ENCODE measurements at regions not wholly inside any gene's neighbourhood (a gene's known extent, or its start where the extent isn't known, plus 50 kb on each side); places are given as distances from the start of the nearest gene placed in this dataset.

DNA sequence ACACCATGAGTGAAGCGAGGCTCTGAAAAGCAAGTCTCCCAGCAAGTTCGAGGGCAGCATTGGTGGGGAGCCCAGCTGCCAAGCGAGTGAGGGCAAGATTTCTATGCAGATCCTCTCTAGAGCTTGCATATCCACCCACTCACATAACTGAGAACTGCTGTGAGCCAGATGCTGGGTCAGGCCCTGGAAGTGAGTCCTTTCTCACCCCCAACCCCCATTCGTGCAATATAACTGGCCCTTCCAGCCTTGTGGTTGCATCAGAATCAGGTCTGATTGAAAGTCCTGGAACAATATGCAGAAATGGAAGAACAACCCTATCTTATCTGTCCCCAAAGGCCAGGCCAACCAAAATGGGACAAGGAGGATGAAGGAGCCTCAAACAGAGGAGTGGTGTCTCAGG lies 146.6 kb downstream of the IRX5 start:
- DNase-seq (ENCODE audit: low read depth in 4 of 6, low spot score in 6 of 6), result no peak
- Histone ChIP-seq H3K4me3 (ENCODE audit: low read depth, low read length) (no peak overlapping the region), H3K9me3 (ENCODE audit: control insufficient read depth, insufficient read depth, low read length) (no peaks in the 10 kb centered on the region), H3K36me3 (ENCODE audit: control insufficient read depth, insufficient read depth, low read length) (no peaks in the 10 kb centered on the region), H3K27ac (ENCODE audit: low read depth, low read length) (no peak overlapping the region), H3K4me1 (ENCODE audit: control insufficient read depth, insufficient read depth, low read length) (peaks cover 2% of the 10 kb centered on the region), H3K27me3 (ENCODE audit: control insufficient read depth, insufficient read depth, low read length) (peaks cover 3% of the 10 kb centered on the region)
- WGBS (ENCODE audit: insufficient coverage), result 93% methylated on average over 3 of the region's 4 CpGs

DNA sequence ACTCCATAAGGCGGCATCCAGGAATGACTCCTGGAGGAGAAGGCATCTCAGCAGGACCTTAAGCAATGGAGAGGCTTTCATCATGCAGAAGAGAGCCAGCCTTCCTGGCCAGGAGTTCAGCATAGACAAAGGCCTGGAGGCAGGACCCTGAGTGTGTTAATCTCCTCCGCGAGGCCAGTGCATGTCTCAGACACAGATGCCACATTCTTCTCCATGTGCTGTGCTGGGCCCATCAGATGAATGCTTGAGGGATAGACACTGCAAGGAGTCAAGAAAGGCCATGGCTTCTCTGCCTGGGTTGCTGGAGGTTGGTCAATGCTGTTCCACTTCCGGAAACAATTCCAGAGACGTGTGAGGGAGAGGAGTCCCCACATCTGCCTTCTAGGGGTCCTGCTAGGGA lies 147.5 kb downstream of the IRX5 start:
- H3K36me3 ChIP-seq (ENCODE audit: control insufficient read depth, insufficient read depth, low read length), result no peaks in the 10 kb centered on the region
- peaks cover 6% of the 10 kb centered on the region for H3K4me1 ChIP-seq (ENCODE audit: control insufficient read depth, insufficient read depth, low read length)
- DNase-seq (ENCODE audit: low read depth in 4 of 6, low spot score in 6 of 6), result no peak
- H3K27me3 ChIP-seq (ENCODE audit: control insufficient read depth, insufficient read depth, low read length), result peaks cover 3% of the 10 kb centered on the region
- no peak overlapping the region for H3K4me3 ChIP-seq (ENCODE audit: low read depth, low read length)
- no peak overlapping the region for H3K27ac ChIP-seq (ENCODE audit: low read depth, low read length)
- WGBS (ENCODE audit: insufficient coverage), result 97% methylated on average over 5 of the region's 5 CpGs
- H3K9me3 ChIP-seq (ENCODE audit: control insufficient read depth, insufficient read depth, low read length), result no peaks in the 10 kb centered on the region

DNA sequence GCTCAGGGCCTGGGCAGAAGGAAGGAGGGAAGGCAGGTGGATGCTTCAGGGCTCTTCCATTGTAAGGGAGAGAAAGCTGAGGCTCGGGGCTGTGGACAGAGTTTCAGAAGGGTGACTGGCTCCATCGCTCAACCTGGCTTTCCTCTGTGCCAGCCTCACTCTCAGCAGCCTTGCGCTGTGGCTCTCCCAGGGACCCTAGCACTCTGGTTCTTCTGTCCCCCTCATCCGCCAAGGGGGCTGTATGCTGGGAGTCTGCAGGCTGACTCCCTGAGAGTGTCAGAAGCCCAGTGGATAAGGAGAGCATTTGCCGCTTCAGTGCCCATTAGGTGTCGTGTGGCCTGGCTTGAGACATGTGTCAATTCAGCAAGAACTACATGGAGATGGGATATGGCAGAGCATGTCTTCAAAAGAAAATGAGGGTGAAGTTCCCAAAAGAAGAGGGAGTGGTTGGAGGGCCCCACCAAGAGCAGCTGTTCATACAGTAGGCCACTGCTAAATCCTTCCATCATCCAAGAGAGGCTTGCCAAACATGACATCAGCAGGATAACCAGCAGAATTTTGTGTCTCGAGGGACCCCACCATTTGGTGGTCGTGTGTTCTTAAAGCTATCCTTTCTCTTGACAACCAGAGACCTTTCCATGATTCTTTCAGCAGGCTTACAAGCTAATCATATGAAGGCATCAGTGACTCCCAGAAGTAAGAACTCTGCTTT lies 148.2 kb downstream of the IRX5 start:
- no peaks in the 10 kb centered on the region for H3K36me3 ChIP-seq (ENCODE audit: control insufficient read depth, insufficient read depth, low read length)
- H3K27ac ChIP-seq (ENCODE audit: low read depth, low read length), result no peak overlapping the region
- no peak overlapping the region for H3K4me3 ChIP-seq (ENCODE audit: low read depth, low read length)
- H3K27me3 ChIP-seq (ENCODE audit: control insufficient read depth, insufficient read depth, low read length), result peaks cover 3% of the 10 kb centered on the region
- WGBS (ENCODE audit: insufficient coverage), result 93% methylated on average over 8 of the region's 8 CpGs
- H3K9me3 ChIP-seq (ENCODE audit: control insufficient read depth, insufficient read depth, low read length), result no peaks in the 10 kb centered on the region
- no peak for DNase-seq (ENCODE audit: low read depth in 4 of 6, low spot score in 6 of 6)
- peaks cover 6% of the 10 kb centered on the region for H3K4me1 ChIP-seq (ENCODE audit: control insufficient read depth, insufficient read depth, low read length)

DNA sequence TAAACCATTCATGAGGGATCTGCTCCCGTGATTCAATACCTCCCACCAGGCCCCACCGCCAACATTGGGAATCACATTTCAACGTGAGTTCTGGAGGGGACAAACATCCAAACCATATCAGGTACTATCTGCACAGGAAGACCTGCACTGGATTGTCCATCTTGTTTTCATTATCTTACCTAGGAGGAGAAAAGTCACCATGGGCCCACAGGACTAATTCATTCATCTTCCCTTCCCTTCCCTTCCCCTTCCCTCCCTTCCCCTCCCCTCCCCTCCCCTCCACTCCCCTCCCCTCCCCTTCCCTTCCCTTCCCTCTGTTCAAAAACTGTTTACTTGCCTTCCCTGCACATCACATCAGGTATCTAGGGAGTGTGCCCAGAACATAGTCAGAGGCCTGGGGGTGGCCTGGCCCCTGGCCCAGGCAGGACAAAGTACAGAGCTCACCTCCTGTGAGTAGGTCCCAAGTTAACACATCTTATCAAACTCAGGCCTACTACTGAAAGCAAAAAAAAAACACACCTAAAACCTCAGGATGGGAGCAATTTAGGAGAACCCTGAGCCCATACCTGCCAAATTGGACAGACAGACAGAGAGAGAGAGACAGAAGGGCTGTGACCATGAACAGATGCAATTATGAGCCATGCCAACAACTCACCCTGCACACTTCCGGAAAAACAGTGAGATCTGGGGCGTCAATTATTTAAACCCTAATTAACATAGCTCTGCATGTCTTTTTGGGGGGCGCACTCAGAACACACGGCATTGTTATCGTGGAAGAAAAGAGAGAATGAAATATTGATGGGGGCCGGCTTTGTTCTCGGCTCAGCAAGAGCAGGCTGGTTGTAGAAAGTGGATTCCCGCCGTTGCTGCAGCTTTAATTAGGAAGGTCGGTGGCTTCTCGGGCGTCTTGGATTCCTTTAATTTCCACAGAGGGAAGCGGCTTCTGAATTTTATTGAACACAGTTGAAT lies 151.2 kb downstream of the IRX5 start:
- H3K9me3 ChIP-seq (ENCODE audit: control insufficient read depth, insufficient read depth, low read length), result no peaks in the 10 kb centered on the region
- no peak overlapping the region for H3K4me3 ChIP-seq (ENCODE audit: low read depth, low read length)
- H3K27ac ChIP-seq (ENCODE audit: low read depth, low read length), result no peak overlapping the region
- no peaks in the 10 kb centered on the region for H3K27me3 ChIP-seq (ENCODE audit: control insufficient read depth, insufficient read depth, low read length)
- peaks cover 6% of the 10 kb centered on the region for H3K4me1 ChIP-seq (ENCODE audit: control insufficient read depth, insufficient read depth, low read length)
- H3K36me3 ChIP-seq (ENCODE audit: control insufficient read depth, insufficient read depth, low read length), result no peaks in the 10 kb centered on the region
- DNase-seq (ENCODE audit: low read depth in 4 of 6, low spot score in 6 of 6), result peak in 3 of 6 donors; percentile 17 to 65 (median 41)
- WGBS (ENCODE audit: insufficient coverage), result 46% methylated on average over 6 of the region's 16 CpGs

DNA sequence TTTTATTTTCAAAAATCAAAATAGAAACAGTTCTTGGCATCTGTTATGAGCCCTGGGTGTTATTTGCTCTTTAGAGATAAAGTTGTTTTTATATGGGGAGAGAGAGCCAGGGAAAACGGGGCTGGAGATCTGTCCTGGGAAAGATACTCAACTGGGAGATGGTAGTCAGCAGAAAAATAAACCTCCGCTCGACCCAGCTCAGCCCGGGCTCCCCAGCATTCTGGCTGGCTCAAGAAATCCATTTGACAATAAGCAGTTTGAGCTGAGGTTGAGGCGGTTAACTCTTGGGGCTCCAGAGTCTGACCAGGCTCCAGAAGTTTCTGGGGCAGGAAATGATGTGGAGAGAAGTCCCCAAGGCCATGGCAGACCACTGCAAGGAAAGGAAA lies 151.9 kb downstream of the IRX5 start:
- Histone ChIP-seq H3K27me3 (ENCODE audit: control insufficient read depth, insufficient read depth, low read length) (no peaks in the 10 kb centered on the region), H3K9me3 (ENCODE audit: control insufficient read depth, insufficient read depth, low read length) (no peaks in the 10 kb centered on the region), H3K4me1 (ENCODE audit: control insufficient read depth, insufficient read depth, low read length) (peaks cover 6% of the 10 kb centered on the region), H3K27ac (ENCODE audit: low read depth, low read length) (no peak overlapping the region), H3K36me3 (ENCODE audit: control insufficient read depth, insufficient read depth, low read length) (no peaks in the 10 kb centered on the region), H3K4me3 (ENCODE audit: low read depth, low read length) (no peak overlapping the region)
- no peak for DNase-seq (ENCODE audit: low read depth in 4 of 6, low spot score in 6 of 6)
- 29% methylated on average over 5 of the region's 5 CpGs for WGBS (ENCODE audit: insufficient coverage)

DNA sequence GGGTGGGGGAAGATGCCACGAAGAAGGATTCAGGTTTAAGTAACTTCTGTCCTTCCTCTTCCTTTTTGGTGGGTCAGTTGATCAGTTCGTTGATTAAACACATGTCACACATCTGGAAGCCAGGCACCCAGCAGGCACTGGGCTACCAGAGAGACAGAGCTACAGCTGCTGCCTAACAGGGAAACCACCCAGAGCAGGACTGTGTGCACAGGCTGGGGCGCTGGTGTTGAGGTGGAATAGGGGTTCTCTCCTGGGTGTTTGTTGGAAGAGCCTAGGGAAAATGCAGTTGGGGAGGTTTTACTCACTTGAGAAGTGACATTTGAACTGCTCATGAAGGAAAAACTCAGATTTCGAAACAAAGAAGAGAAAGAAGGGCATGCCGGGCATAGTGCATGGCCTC lies 152.4 kb downstream of the IRX5 start:
- Histone ChIP-seq H3K27me3 (ENCODE audit: control insufficient read depth, insufficient read depth, low read length) (no peaks in the 10 kb centered on the region), H3K4me1 (ENCODE audit: control insufficient read depth, insufficient read depth, low read length) (peaks cover 6% of the 10 kb centered on the region), H3K36me3 (ENCODE audit: control insufficient read depth, insufficient read depth, low read length) (no peaks in the 10 kb centered on the region), H3K9me3 (ENCODE audit: control insufficient read depth, insufficient read depth, low read length) (no peaks in the 10 kb centered on the region), H3K27ac (ENCODE audit: low read depth, low read length) (no peak overlapping the region), H3K4me3 (ENCODE audit: low read depth, low read length) (no peak overlapping the region)
- WGBS (ENCODE audit: insufficient coverage), result 96% methylated on average over 5 of the region's 5 CpGs
- DNase-seq (ENCODE audit: low read depth in 4 of 6, low spot score in 6 of 6), result no peak

DNA sequence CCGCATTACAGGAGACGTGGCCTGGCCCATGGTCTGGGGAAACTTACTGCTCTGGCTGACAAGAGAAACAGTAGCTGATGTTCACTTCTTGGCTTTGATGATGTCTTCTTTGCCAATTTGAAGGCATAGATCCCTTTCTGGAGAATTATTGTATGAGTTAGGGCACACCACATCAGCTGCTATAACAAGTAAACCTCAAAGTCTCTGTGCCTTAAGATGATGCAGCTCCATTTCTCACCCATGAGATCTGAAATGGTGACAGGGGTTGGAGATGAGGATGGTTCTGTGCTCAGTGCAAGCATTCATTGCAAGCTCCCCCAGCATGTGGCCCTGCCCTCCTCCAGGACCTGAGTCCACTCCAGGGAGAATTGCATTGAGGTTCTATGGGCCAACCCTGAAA lies 157.4 kb downstream of the IRX5 start:
- Histone ChIP-seq H3K27me3 (ENCODE audit: control insufficient read depth, insufficient read depth, low read length) (no peaks in the 10 kb centered on the region), H3K36me3 (ENCODE audit: control insufficient read depth, insufficient read depth, low read length) (no peaks in the 10 kb centered on the region), H3K27ac (ENCODE audit: low read depth, low read length) (no peak overlapping the region), H3K9me3 (ENCODE audit: control insufficient read depth, insufficient read depth, low read length) (no peaks in the 10 kb centered on the region), H3K4me3 (ENCODE audit: low read depth, low read length) (no peak overlapping the region), H3K4me1 (ENCODE audit: control insufficient read depth, insufficient read depth, low read length) (peaks cover 8% of the 10 kb centered on the region)
- no peak for DNase-seq (ENCODE audit: low read depth in 4 of 6, low spot score in 6 of 6)
- WGBS (ENCODE audit: insufficient coverage), result 83% methylated on average over 1 of the region's 2 CpGs

DNA sequence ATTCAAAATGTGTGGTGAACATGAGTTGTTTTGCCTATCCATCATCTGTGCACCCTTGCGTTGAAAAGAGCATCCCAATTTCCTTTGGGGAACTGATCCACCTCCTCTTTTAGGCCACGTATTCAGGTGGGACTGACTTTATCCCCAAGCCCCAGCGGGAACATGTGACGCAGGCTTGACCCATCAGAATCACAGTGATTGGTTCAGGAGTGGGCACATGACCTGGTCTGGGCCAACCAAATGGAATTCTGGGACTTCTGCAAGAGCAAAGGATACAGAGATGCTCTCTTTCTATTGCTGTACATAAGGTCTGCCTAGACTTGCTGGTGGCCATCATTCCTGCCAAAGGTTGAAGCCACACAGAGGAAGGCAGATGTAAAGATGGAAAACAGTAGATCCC lies 158.9 kb downstream of the IRX5 start:
- DNase-seq (ENCODE audit: low read depth in 4 of 6, low spot score in 6 of 6), result no peak
- peaks cover 8% of the 10 kb centered on the region for H3K4me1 ChIP-seq (ENCODE audit: control insufficient read depth, insufficient read depth, low read length)
- no peaks in the 10 kb centered on the region for H3K36me3 ChIP-seq (ENCODE audit: control insufficient read depth, insufficient read depth, low read length)
- no peak overlapping the region for H3K27ac ChIP-seq (ENCODE audit: low read depth, low read length)
- no peak overlapping the region for H3K4me3 ChIP-seq (ENCODE audit: low read depth, low read length)
- 97% methylated on average over 4 of the region's 4 CpGs for WGBS (ENCODE audit: insufficient coverage)
- H3K9me3 ChIP-seq (ENCODE audit: control insufficient read depth, insufficient read depth, low read length), result no peaks in the 10 kb centered on the region
- no peaks in the 10 kb centered on the region for H3K27me3 ChIP-seq (ENCODE audit: control insufficient read depth, insufficient read depth, low read length)

DNA sequence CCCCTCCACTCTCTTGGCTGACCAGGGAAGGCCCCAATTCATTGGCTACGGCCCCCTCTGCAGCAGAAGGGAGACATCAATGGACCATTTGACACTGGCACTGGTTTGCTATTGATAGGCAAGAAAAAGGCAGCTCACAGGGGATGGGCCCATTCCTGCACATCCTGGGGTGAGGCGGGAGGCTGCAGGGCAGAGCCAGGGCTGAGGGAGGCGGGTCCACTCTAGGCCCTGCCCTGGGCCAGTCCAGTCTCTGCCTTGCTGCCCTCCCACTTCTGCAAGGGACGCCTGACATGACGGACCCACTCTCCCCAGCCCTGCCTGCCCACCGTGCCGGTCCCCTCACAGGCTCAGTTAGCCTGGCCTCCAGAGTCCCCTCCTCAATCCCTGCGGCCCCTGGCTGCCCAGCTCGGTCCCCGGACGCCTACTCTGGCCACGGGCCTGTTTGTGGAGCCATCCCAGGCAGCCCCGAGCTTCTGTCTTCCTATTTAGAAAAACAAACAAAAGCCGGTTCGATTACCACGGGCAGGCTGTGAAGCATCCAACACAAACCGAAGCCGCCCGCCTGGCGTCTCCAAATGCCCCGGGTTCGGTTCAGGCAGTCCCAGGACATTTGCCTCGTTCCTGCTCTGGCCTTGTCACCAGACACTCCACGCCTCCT lies 160.7 kb downstream of the IRX5 start:
- no peak overlapping the region for H3K4me3 ChIP-seq (ENCODE audit: low read depth, low read length)
- H3K9me3 ChIP-seq (ENCODE audit: control insufficient read depth, insufficient read depth, low read length), result no peaks in the 10 kb centered on the region
- no peak overlapping the region for H3K27ac ChIP-seq (ENCODE audit: low read depth, low read length)
- H3K36me3 ChIP-seq (ENCODE audit: control insufficient read depth, insufficient read depth, low read length), result no peaks in the 10 kb centered on the region
- peaks cover 8% of the 10 kb centered on the region for H3K4me1 ChIP-seq (ENCODE audit: control insufficient read depth, insufficient read depth, low read length)
- DNase-seq (ENCODE audit: low read depth in 4 of 6, low spot score in 6 of 6), result no peak
- H3K27me3 ChIP-seq (ENCODE audit: control insufficient read depth, insufficient read depth, low read length), result no peaks in the 10 kb centered on the region
- 84% methylated on average over 23 of the region's 24 CpGs for WGBS (ENCODE audit: insufficient coverage)

Measured in spinal cord (tissue), 9 donors.